COLO668 (cell line): ENCODE measurements at regions not wholly inside any gene's neighbourhood (a gene's known extent, or its start where the extent isn't known, plus 50 kb on each side); places are given as distances from the start of the nearest gene placed in this dataset.

Source experiments
- DNase-seq: peaks from one replicate; lab custom pipeline; 2025; ENCODE audit not compliant: unreplicated experiment; lab: John Stamatoyannopoulos, UW

GRCh38 chr3:34277110-34277509 is 478.7 kb downstream of the PDCD6IP start:
- no peak for DNase-seq

- DNase-seq = no peak
Observed at GRCh38 chr3:34279901-34280300, 481.5 kb downstream of the PDCD6IP start.

GRCh38 chr3:34283751-34284150 is 485.3 kb downstream of the PDCD6IP start:
- DNase-seq = no peak

GRCh38 chr3:34284959-34285826 is 486.8 kb downstream of the PDCD6IP start:
- DNase-seq = no peak

GRCh38 chr3:34285827-34286188 is 487.4 kb downstream of the PDCD6IP start:
- DNase-seq = no peak

GRCh38 chr3:34292605-34293300 is 494.3 kb downstream of the PDCD6IP start:
- DNase-seq = no peak

- no peak for DNase-seq
Observed at GRCh38 chr3:34294240-34294639, 495.8 kb downstream of the PDCD6IP start.

- DNase-seq = no peak
Observed at GRCh38 chr3:34296796-34297195, 498.4 kb downstream of the PDCD6IP start.

GRCh38 chr3:34298653-34299052 is 500.2 kb downstream of the PDCD6IP start:
- no peak for DNase-seq

- DNase-seq = no peak
Observed at GRCh38 chr3:34300621-34301020, 502.2 kb downstream of the PDCD6IP start.

- no peak for DNase-seq
Observed at GRCh38 chr3:34301313-34301712, 502.9 kb downstream of the PDCD6IP start.

GRCh38 chr3:34305266-34305665 is 506.8 kb downstream of the PDCD6IP start:
- DNase-seq = no peak

GRCh38 chr3:34312684-34313083 is 514.3 kb downstream of the PDCD6IP start:
- DNase-seq = no peak

- DNase-seq = no peak
Observed at GRCh38 chr3:34319881-34320280, 521.5 kb downstream of the PDCD6IP start.

GRCh38 chr3:34323517-34323916 is 525.1 kb downstream of the PDCD6IP start:
- DNase-seq = no peak

GRCh38 chr3:34346656-34347055 is 548.2 kb downstream of the PDCD6IP start:
- DNase-seq = no peak

GRCh38 chr3:34351882-34352777 is 553.7 kb downstream of the PDCD6IP start:
- no peak for DNase-seq

GRCh38 chr3:34352778-34353331 is 554.4 kb downstream of the PDCD6IP start:
- DNase-seq = no peak

- DNase-seq = peak; percentile 27
Observed at GRCh38 chr3:34357461-34357860, 559.0 kb downstream of the PDCD6IP start.

- DNase-seq = no peak
Observed at GRCh38 chr3:34359064-34359463, 560.6 kb downstream of the PDCD6IP start.

- no peak for DNase-seq
Observed at GRCh38 chr3:34360713-34361112, 562.3 kb downstream of the PDCD6IP start.
